HCT116 (cell line): ENCODE measurements at regions not wholly inside any gene's neighbourhood (a gene's known extent, or its start where the extent isn't known, plus 50 kb on each side); places are given as distances from the start of the nearest gene placed in this dataset.

Experiments used
- ATAC-seq: fragments of 200-7000 bp; cut with Tn5 transposase; 2 replicates; pipeline ENCODE4 v1.9.1; 2020; ENCODE audit warnings: mild to moderate bottlenecking, moderate library complexity
- BruUV-seq: library from RNA; stranded (reverse); fragments of 400-500 nt; replicated peaks from 2 replicates; lab custom pipeline; 2021; lab: Mats Ljungman, UMichigan
- CTCF ChIA-PET: fragments of 300-600 bp; sonication (Branson Sonifier 250); formaldehyde crosslinking; loops from one replicate; lab custom pipeline; 2021; ENCODE audit warnings: antibody characterized with exemption; lab: Charles Lee
- POLR2A ChIA-PET: fragments of 300-600, 350-600 bp; sonication (Branson Sonifier 250); formaldehyde crosslinking; loops from one replicate; lab custom pipeline; 2021; ENCODE audit warnings: antibody characterized with exemption; lab: Charles Lee
- RAD21 ChIA-PET, 2 experiments: fragments of 300-600 bp; sonication (Branson Sonifier 250); formaldehyde crosslinking; loops; one replicate each; lab custom pipeline; 2023; ENCODE audit warnings: low total read pairs in 2 of 2; ENCODE audit not compliant: uncharacterized antibody in 2 of 2, unreplicated experiment in 2 of 2, low non-redundant PET in 1 of 2; lab: Charles Lee
- DNase-seq: peaks from one replicate; pipeline ENCODE4 v3.0.0-alpha.2; 2010; ENCODE audit warnings: low read depth, low spot score
- H2AFZ ChIP-seq: fragments of 200-600 bp; shearing (Covaris generic), sonication (generic); 2 replicates; pipeline ENCODE4 v1.6.1; 2017; ENCODE audit warnings: low read depth, mixed run types, mixed read lengths, antibody characterized with exemption, low read length; ENCODE audit not compliant: poor library complexity, severe bottlenecking
- H3K27ac ChIP-seq: 2 replicates; pipeline ENCODE4 v1.5.1; 2012; ENCODE audit warnings: low read depth, low read length
- H3K27me3 ChIP-seq: fragments of 200-600 bp; sonication (generic); 2 replicates; pipeline ENCODE4 v1.6.1; 2016; ENCODE audit warnings: mixed run types, low read length, mixed read lengths; ENCODE audit not compliant: insufficient read depth
- H3K36me3 ChIP-seq, 2 experiments: fragments of 200-500 bp in 1 of 2; fragments of 200-600 bp in 1 of 2; sonication (Bioruptor generic) in 1 of 2; sonication (generic) in 1 of 2; 2 replicates each; pipeline versions ENCODE4 v1.5.1 to v1.6.1; 2014 to 2016; ENCODE audit warnings: low read length in 2 of 2, inconsistent platforms in 1 of 2, mixed read lengths in 1 of 2, mixed run types in 1 of 2; ENCODE audit not compliant: insufficient read depth in 2 of 2, control insufficient read depth in 1 of 2
- H3K4me1 ChIP-seq, 2 experiments: fragments of 200-600 bp in 1 of 2; sonication (generic) in 1 of 2; 2 replicates each; pipeline versions ENCODE4 v1.5.1 to v1.6.1; 2012 to 2017; ENCODE audit warnings: low read length in 2 of 2, inconsistent platforms in 1 of 2, mild to moderate bottlenecking in 1 of 2, mixed read lengths in 1 of 2, mixed run types in 1 of 2, moderate library complexity in 1 of 2; ENCODE audit not compliant: insufficient read depth in 2 of 2, control insufficient read depth in 1 of 2
- H3K4me2 ChIP-seq: fragments of 200-600 bp; sonication (generic); 2 replicates; pipeline ENCODE4 v1.6.1; 2017; ENCODE audit warnings: mixed run types, low read length, mixed read lengths
- H3K4me3 ChIP-seq, 2 experiments: fragments of 200-600 bp in 1 of 2; sonication (generic) in 1 of 2; replicated peaks in 1 of 2; 2 replicates each; pipeline ENCODE4 v1.5.1; 2011 to 2016; ENCODE audit warnings: low read length in 2 of 2, control low read depth in 1 of 2, low read depth in 1 of 2, mild to moderate bottlenecking in 1 of 2, mixed read lengths in 1 of 2, mixed run types in 1 of 2
- H3K79me2 ChIP-seq: fragments of 200-600 bp; sonication (generic); 2 replicates; pipeline ENCODE4 v1.6.1; 2017; ENCODE audit warnings: mild to moderate bottlenecking, mixed run types, low read length, moderate library complexity, mixed read lengths; ENCODE audit not compliant: insufficient read depth
- H3K9ac ChIP-seq: fragments of 200-600 bp; sonication (generic); 2 replicates; pipeline ENCODE4 v1.6.1; 2016; ENCODE audit warnings: low read length, mixed read lengths
- H3K9me2 ChIP-seq: fragments of 200-600 bp; sonication (generic), shearing (Covaris generic); 2 replicates; pipeline ENCODE4 v1.6.1; 2017; ENCODE audit warnings: mixed run types, mild to moderate bottlenecking, moderate library complexity; ENCODE audit not compliant: insufficient read depth
- H3K9me3 ChIP-seq, 2 experiments: fragments of 200-500 bp in 1 of 2; fragments of 200-600 bp in 1 of 2; sonication (Bioruptor generic) in 1 of 2; sonication (generic) in 1 of 2; 2 replicates each; pipeline ENCODE4 v1.6.1; 2014 to 2017; ENCODE audit warnings: low read length in 2 of 2, mixed read lengths in 2 of 2, inconsistent platforms in 1 of 2, low read depth in 1 of 2, mild to moderate bottlenecking in 1 of 2, mixed run types in 1 of 2, moderate library complexity in 1 of 2; ENCODE audit not compliant: control insufficient read depth in 1 of 2, insufficient read depth in 1 of 2
- H4K20me1 ChIP-seq: fragments of 200-600 bp; sonication (generic), shearing (Covaris generic); 2 replicates; pipeline ENCODE4 v1.6.1; 2017; ENCODE audit warnings: mixed run types, mild to moderate bottlenecking, moderate library complexity; ENCODE audit not compliant: insufficient read depth
- CEBPB ChIP-seq: IDR thresholded peaks from 2 replicates; pipeline ENCODE4 v1.6.1; 2012; ENCODE audit warnings: low read depth
- EZH2 ChIP-seq: fragments of 200-600 bp; sonication (generic); IDR thresholded peaks from 2 replicates; pipeline ENCODE4 v1.6.1; 2017; ENCODE audit warnings: antibody characterized with exemption, mixed run types
- POLR2A ChIP-seq: IDR thresholded peaks from 2 replicates; pipeline ENCODE4 v1.7.0; 2011; ENCODE audit warnings: borderline replicate concordance; ENCODE audit not compliant: insufficient read depth, insufficient read length; ENCODE audit errors: extremely low read depth
- RAD21 ChIP-seq: IDR thresholded peaks from 2 replicates; pipeline ENCODE4 v1.6.1; 2012; ENCODE audit warnings: low read depth, mild to moderate bottlenecking
- SIN3A ChIP-seq: IDR thresholded peaks from 2 replicates; pipeline ENCODE4 v1.6.1; 2012; ENCODE audit warnings: low read depth
- TCF7L2 ChIP-seq: IDR thresholded peaks from 2 replicates; pipeline ENCODE4 v1.7.0; 2011; ENCODE audit warnings: borderline replicate concordance, inconsistent platforms; ENCODE audit not compliant: insufficient read depth, insufficient read length; ENCODE audit errors: extremely low read depth
- ZNF274 ChIP-seq: fragments of 200-500 bp; sonication (Bioruptor generic); IDR thresholded peaks from 2 replicates; pipeline ENCODE4 v1.6.1; 2014; ENCODE audit warnings: mild to moderate bottlenecking, low read depth, low read length, inconsistent platforms
- intact Hi-C: fragments of 100-400 bp; cut with micrococcal nuclease; formaldehyde crosslinking; loops from 2 replicates; pipeline ENCODE4 v1.10.0; 2022
- TF ChIP-seq, protein P1 (sequence below): IDR thresholded peaks from 2 replicates; pipeline ENCODE4 v1.6.1; 2011; ENCODE audit warnings: mild to moderate bottlenecking, low read length, moderate library complexity; ENCODE audit not compliant: insufficient replicate concordance; ENCODE audit errors: extremely low read depth

DNA sequence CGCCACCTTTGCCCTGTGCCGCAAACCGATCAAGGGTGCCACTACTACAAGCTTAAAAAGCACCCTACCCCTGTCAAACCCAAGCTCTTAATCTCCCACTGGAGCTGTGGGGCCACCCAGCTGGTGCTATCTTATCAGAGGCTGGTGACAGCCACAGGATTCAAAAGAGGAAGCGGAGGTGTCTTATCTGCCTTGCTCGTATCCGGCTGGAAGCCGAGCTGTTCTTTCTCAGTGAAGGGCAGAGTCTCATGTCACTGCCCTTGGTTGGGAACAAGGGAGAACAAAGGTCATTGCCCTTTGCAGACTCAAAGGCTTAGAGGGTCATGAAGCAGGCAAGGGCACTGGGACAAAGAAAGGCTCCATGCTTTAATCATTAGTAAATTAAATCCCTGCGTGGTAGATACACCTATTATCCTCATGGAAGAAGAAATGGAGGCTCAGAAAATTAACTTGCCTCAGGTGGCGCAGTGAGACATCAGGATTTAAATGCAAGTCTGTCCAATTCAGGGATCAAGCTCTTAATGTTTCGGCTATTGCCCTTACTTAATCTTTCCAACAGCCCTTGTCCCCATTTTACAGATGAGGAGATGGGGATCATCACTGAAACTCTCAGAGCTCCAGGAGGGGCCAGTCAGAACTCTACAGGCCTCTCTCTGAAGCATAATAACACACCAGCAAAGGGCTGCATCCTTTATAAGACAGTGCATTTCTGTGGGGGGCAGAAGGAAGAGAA lies 360.0 kb upstream of the PROK2 start:
- H3K4me3 ChIP-seq: no peak overlapping the region
- ATAC-seq: no peak
- BruUV-seq: no TSS peak
- intact Hi-C loops: no loop called here
- no peak overlapping the region for H3K27ac ChIP-seq
- no peaks in the 10 kb centered on the region for H4K20me1 ChIP-seq
- no peaks in the 10 kb centered on the region for H3K9me2 ChIP-seq
- TF ChIP-seq, protein P1, sequence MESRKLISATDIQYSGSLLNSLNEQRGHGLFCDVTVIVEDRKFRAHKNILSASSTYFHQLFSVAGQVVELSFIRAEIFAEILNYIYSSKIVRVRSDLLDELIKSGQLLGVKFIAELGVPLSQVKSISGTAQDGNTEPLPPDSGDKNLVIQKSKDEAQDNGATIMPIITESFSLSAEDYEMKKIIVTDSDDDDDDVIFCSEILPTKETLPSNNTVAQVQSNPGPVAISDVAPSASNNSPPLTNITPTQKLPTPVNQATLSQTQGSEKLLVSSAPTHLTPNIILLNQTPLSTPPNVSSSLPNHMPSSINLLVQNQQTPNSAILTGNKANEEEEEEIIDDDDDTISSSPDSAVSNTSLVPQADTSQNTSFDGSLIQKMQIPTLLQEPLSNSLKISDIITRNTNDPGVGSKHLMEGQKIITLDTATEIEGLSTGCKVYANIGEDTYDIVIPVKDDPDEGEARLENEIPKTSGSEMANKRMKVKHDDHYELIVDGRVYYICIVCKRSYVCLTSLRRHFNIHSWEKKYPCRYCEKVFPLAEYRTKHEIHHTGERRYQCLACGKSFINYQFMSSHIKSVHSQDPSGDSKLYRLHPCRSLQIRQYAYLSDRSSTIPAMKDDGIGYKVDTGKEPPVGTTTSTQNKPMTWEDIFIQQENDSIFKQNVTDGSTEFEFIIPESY: no peak
- TF ChIP-seq CEBPB (no peak), TCF7L2 (no peak), SIN3A (no peak), RAD21 (no peak), ZNF274 (no peak), POLR2A (no peak), EZH2 (no peak)
- no peak overlapping the region for H3K4me2 ChIP-seq
- no peaks in the 10 kb centered on the region for H3K4me1 ChIP-seq
- ChIA-PET CTCF (no interaction called here), RAD21 (no interaction called here), POLR2A (interaction anchor here (0.7 kb wide), 1 partner anchor 180 kb away, joined by 5 read pairs; no protein-coding TSS in a partner anchor)
- no peak overlapping the region for H2AFZ ChIP-seq
- no peaks in the 10 kb centered on the region for H3K36me3 ChIP-seq
- no peaks in the 10 kb centered on the region for H3K9me3 ChIP-seq
- H3K27me3 ChIP-seq: no peaks in the 10 kb centered on the region
- H3K79me2 ChIP-seq: no peaks in the 10 kb centered on the region
- H3K9ac ChIP-seq: no peak overlapping the region
- no peak for DNase-seq
